ENCODE measurements at regions not wholly inside any gene's neighbourhood (a gene's known extent, or its start where the extent isn't known, plus 50 kb on each side); places are given as distances from the start of the nearest gene placed in this dataset.

DNA sequence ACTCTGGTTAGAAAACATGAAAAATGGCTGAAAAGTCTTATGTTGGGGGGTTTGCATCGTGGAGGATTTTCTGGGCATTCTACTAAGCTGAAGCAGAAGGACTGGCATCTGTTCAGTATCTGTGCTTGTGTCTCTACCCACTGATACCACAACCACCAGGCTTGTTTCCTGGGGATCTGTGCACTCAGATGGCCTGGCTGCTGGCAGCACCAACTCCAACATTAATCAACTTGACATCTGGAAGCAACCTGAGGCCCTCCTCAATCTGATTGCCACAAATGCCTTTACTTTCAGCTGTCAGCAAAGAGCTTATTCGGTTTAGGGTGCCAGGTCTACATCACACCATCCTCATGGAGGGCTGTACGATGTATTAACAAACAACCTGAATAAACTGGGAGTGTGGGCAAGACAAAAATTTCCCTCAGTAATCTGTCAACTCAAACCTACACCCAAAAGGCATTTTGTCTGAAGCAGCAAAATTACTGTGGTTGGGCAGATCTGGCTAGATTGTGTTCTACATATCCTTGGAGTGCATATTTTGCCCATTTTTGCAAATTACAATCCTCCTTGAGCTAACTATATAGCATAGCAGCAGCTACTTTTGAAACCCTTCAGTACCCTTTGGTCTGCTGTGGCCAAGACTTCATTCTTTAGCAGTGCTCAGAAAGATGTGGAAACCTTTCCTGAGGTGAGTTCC lies 74.6 kb downstream of the FOXD1 start:
- DNase-seq = no peak

DNA sequence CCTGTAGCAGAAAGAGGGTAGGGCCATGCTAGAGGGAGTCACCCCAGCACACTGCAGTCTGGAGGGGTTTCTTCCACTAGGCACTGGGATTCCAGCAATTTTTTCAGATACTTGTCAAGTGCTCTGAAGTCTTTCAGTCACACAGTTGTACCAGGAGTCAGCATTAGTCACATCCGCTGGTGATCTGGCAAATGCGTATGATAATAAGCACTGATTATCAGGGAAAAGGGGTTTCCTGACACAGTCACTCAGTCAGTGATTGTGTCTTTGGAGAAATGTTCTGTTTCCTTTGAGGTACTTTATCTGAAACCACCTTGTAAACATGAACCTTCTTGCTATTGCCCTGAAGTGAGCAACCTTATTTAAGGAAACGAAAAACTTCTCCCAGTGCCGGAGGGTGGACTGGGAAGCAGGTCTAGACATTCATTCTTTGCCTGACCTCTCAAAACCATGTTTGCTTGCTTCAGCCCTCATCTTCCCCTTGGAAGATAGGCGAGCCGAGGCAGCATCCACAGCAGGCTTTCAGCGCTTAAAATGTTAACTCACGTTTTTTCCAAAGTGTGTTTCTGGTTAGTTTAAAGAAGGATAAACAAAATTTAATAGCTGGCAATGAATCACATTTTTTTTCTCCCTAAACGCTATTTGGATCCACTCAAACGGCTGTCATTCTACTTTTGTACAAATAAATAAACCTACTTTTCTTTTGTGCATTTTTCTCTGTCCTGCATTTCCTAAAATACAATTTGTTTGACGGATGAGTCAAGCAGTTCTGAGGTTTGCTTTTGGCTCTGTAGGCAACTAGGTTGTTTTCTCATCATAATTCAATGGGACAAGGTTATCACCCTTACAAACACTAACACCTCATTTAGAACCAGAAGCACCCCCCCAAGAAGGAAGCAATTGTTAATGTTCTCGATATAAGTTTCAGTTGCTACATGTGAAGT lies 77.7 kb downstream of the FOXD1 start:
- DNase-seq = no peak

GRCh38 chr5:73370095-73370494 lies 78.5 kb downstream of the FOXD1 start:
- no peak for DNase-seq

DNA sequence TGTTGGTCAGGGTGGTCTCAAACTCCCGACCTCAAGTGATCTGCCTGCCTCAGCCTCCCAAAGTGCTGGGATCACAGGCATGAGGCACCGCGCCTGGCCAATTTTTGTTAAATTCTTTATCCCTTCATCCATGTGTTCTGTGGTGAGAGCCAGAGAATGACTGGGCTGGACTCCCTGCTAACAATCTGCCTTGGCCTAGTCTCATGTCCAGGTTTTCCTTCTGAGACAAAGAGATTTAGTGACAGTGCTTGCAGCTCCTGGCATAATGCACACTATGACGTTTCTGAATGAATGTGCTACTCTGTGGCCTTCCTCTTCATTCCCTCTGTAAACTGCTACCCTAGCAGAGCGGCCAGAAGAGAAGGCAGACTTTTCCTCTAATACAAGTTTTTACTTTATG lies 79.3 kb downstream of the FOXD1 start:
- DNase-seq = no peak

- no peak for DNase-seq
Observed at GRCh38 chr5:73367650-73368049, 80.9 kb downstream of the FOXD1 start.

GRCh38 chr5:73365990-73366667 lies 82.4 kb downstream of the FOXD1 start:
- DNase-seq = no peak

- DNase-seq = no peak
Observed at GRCh38 chr5:73365301-73365853, 83.2 kb downstream of the FOXD1 start.

GRCh38 chr5:73363911-73364730 lies 84.5 kb downstream of the FOXD1 start:
- no peak for DNase-seq

DNA sequence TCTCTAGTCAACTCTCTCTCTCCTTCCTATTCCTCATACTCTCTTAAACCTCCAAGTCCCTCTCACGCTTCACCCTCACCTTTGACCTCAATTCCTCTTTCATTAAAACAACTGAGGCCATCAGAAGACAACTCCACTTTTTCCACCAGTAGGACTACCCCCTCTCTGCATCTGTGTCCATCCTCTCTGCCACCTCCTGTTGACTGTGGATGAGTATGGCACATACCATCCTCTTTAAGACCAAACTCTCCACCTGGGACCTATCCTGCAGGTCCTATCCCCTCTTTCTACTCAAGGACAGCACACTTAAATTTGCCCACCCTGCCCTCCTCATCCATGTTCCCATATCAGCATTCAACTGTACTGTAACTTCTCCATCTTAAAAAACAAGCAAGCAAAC lies 89.2 kb downstream of the FOXD1 start:
- no peak for DNase-seq

GRCh38 chr5:73358366-73358765 lies 90.2 kb downstream of the FOXD1 start:
- no peak for DNase-seq

- no peak for DNase-seq
Observed at GRCh38 chr5:73357576-73357975, 91.0 kb downstream of the FOXD1 start.

GRCh38 chr5:73355108-73355507 lies 93.5 kb downstream of the FOXD1 start:
- DNase-seq = no peak

GRCh38 chr5:73354406-73354805 lies 94.2 kb downstream of the FOXD1 start:
- no peak for DNase-seq

DNA sequence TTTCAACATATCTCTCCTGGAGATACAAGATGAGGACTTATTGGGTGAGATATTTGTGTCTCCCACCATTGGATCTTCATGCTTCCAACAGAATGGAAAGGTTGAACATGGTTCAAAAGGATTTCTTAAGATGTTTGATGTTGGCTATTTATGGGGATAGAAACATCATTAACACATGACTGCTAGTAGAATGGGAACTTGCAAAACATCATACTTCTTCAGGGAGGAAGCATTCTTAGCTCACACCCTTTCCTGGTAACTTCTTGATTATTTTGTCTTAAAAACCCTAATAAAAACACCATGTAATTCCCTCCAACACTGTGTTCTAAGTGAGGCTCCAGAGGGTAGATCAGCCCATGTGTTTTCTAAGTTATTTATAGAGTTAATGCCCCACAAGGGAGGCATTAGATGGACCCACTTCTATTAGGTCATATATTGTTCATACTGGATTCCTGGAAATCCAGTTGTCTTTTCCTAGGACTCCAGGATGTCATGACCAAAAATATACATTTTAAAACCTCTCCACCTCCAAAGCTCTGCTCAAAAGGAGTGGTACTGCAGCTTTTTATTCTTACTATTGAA lies 95.8 kb downstream of the FOXD1 start:
- DNase-seq = no peak

DNA sequence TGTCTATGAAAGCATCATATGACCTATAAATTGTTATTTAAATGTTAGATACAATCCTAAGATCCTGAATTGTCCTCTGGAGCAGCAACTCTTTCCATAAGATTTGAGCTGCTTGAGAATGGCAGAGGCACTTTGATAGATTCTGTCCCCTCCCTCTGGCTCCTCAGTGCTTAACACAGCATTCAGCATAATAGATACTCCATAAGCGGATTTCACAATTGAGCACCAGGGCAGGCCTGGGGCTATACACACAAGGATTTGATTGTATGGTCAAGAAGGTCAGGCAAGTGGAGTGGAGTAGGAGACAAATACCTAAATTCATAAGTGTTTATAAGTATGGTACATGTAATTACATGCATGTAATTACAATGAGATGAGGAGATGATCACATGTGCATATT lies 96.3 kb downstream of the FOXD1 start:
- DNase-seq = no peak

GRCh38 chr5:73351593-73351992 lies 97.0 kb downstream of the FOXD1 start:
- no peak for DNase-seq

DNA sequence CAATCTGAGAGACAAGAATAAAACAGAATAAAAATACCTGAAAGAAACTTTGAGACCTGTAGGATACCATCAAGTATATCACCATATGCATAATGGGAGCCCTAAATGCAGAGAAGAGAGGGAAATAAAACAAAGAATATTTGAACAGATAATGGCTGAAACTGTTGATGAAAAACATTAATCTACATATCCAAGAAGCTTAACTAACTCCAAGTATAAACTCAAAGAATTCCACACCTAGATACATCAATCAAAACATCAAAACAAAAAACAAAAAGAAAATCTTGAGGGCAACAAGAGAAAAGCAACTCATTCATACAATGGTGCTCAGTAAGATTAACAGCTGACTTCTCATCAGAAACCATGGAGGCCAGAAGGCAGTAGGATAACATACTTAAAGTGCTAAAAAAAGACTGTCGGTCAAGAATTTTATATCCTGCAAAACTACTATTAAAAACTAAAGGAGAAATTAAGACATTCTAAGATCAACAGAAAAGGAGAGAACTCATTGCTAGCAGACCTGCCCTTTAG lies 101.6 kb downstream of the FOXD1 start:
- DNase-seq = no peak

DNA sequence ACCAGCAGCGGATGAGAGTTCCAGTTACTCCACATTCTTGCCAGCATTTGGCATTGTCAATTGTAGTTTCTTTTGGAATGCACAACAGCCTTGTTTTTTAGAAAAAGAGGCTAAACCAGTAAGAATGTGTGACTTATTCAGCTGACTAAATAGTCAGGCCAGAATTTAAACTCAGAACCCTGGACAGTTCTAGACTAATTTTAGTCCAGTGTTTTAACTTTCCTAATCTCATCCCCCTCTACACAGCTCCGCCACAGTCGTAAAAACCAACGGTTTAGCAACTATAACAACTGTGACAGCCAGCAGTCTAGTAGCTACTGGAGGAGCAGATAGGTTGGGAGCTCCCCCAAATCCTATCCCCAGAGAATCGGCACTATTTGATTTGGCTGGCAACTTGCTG lies 103.7 kb downstream of the FOXD1 start:
- no peak for DNase-seq

GRCh38 chr5:73339711-73340110 lies 108.9 kb downstream of the FOXD1 start:
- no peak for DNase-seq

DNA sequence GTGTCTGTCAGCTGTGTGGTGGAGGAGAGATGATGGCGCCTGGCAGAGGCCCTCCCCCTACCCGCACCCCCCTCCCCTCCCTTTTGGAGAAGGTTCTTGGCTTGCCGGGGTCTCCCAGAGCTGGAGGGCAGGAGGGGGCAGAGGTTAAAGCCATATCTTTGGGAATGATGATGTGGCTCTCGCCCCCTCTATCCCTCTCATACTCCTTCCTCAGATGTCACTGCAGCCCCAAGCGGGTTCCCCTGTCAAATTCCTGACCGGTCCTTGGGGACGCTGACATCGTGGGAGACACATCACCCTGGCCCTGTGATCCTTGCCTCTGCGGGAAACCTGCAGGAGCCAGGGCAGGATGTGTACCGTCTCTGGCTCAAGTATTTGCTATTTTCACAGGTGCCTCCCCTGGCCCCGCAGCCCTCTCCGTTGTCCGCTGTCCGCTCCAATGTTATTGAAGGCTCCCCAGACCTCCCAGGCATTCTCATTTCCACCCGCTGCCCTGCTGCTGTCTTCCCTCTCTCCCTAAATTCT lies 109.5 kb downstream of the FOXD1 start:
- DNase-seq = no peak

DNA sequence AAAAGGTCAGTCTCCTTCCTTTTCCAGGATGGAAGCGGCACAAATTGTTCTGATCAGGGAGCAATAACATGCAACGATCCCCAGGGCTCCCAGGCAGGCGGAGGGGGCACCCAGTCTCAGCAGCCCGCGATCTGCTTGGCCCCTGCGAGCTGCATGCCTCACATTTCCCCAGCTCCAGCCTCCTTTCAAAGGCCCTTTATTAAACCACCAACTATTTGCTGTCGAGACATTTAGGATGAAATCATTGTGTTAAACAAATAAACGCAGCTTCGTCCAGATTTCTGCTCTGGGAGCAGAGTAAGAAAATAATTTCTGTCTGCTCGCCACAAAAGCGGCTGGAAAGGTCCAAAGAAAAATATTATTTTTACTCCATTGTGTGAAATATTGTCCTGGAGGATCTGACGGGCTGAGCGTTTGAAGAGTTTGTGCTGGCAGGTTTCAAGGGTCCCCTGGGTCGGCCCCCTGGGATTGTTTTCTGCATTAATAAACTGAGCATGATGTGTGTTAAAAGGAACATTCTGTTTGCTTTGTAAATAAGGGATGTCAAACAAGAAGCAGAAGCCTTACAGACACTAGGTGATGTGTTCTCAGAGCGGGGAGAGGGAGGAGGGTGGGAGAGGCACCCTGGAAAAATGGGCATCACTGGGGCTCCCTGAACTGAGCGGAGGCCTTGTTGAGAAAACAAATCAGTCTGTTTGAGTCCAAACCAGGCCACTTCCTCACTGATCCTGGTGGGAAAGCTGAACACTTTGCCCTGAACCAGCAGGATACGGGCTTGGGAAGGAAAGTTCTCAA lies 110.1 kb downstream of the FOXD1 start:
- no peak for DNase-seq
